ENCODE measurements at regions not wholly inside any gene's neighbourhood (a gene's known extent, or its start where the extent isn't known, plus 50 kb on each side); places are given as distances from the start of the nearest gene placed in this dataset.

GRCh38 chr3:29100292-29100691 lies 180.6 kb upstream of the RBMS3 start:
- TF ChIP-seq CTCF (conservative IDR thresholded peaks at IDR 0.05; ENCODE audit: low read length): no peak
- no peak for TF ChIP-seq EZH2phosphoT487 (IDR thresholded peaks at IDR 0.05; ENCODE audit: borderline replicate concordance, low read depth, low read length)

Data from OCI-LY7 (cell line).